ENCODE measurements at regions not wholly inside any gene's neighbourhood (a gene's known extent, or its start where the extent isn't known, plus 50 kb on each side); places are given as distances from the start of the nearest gene placed in this dataset.
"Not testable (repeated sequence)": the region's sequence is repeated elsewhere in the genome, so short reads cannot be mapped to it uniquely, and the experiment has no call there.

GRCh38 chr6:112401083-112401482 lies 54.0 kb downstream of the RFPL4B start:
- DNase-seq (ENCODE audit: low read depth in 4 of 4, low spot score in 3 of 4): no peak

DNA sequence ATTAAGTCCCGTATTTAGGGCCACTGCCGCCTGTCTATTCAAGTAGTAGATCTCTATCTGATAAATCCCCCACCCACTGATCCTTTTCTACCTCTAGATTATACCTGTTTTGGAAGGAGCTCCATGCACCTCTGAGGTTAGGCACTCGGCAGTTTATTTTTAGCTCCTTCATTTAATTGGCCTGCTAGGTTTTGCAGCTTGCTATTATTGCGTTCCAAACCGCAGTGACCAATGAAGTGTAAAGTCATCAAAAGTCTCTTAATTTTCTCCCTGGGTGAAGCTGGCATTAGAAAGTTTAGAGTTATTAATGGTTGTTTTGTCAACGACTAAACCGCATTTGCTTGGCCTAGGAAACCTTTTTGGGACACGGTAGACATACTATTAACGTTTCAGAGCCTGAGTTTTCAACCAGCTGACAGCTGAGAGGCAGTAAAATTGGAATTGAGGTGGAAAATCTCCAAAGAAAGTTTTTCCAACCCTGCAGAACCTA lies 60.0 kb downstream of the RFPL4B start:
- DNase-seq (ENCODE audit: low read depth in 4 of 4, low spot score in 3 of 4): no peak

DNA sequence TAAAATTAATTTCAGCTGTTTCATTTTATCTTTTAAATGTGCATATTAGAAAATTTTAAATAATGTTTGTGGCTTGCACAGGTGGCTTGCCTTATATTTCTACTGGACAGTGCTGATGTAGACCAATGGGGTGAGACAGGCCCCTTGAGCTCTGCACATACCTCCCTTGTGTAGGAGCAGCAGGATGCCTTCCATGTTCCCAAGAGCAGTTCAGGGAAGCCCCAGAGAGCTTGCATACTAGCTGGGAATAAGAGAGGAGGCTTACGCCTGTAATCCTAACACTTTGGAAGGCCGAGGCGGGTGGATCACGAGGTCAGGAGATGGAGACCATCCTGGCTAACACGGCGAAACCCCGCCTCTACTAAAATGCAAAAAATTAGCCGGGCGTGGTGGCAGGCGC lies 61.4 kb downstream of the RFPL4B start:
- no peak for DNase-seq (ENCODE audit: low read depth in 4 of 4, low spot score in 3 of 4)

- DNase-seq (ENCODE audit: low read depth in 4 of 4, low spot score in 3 of 4): no peak
Measured at GRCh38 chr6:112409311-112409710, 62.2 kb downstream of the RFPL4B start.

DNA sequence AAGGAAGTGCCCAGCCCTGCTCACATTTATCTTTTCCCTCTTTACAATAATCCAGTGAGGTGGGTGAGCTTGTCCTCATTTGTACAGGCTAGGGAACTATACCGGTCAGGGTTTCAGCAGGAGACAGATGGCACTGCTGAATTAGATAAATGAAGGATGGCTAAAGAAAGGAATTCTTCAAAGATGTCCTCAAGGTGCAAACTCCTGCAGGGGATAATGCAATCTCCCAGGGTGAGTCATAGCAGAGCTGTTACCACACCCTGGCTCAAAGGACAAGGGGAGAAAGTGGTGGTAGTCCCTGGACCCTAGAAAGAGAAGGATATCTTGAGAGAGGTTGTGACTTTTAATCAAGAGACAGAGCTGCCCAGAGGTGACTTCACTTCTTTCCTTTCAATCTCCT lies 66.7 kb downstream of the RFPL4B start:
- no peak for DNase-seq (ENCODE audit: low read depth in 4 of 4, low spot score in 3 of 4)

- no peak for DNase-seq (ENCODE audit: low read depth in 4 of 4, low spot score in 3 of 4)
Measured at GRCh38 chr6:112415366-112415765, 68.2 kb downstream of the RFPL4B start.

DNA sequence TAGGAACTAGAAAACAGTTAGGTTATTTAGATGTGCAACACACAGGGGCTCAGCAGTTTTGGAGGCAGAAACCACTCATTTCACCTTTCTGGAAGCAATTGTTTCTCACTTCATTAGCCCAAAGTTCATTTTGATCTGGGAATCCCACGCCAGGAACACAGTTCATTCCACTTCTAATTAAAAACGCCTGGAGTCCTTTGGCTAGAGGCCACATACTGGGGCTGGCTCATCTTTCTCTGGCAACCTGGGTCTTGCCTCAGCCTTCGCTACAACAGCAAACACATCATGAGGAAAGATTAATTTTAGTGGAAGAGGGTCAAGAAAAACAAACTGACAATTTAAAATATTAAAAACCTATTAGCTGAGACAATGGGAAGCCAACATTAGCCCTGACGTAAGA lies 69.7 kb downstream of the RFPL4B start:
- DNase-seq (ENCODE audit: low read depth in 4 of 4, low spot score in 3 of 4): no peak

DNA sequence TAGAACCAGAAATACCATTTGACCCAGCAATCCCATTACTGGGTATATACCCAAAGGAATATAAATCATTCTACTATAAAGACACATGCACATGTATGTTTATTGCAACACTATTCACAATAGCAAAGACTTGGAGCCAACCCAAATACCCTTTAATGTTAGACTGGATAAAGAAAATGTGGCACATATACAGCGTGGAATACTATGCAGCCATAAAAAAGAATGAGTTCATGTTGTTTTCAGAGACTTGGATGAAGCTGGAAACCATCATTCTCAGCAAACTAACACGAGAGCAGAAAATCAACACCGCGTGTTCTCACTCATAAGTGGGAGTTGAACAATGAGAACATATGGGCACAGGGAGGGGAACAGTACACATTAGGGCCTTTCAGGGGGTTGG lies 79.9 kb downstream of the RFPL4B start:
- not testable (repeated sequence) for DNase-seq (ENCODE audit: low read depth in 4 of 4, low spot score in 3 of 4)

GRCh38 chr6:112427499-112427898 lies 80.4 kb downstream of the RFPL4B start:
- no peak for DNase-seq (ENCODE audit: low read depth in 4 of 4, low spot score in 3 of 4)

DNA sequence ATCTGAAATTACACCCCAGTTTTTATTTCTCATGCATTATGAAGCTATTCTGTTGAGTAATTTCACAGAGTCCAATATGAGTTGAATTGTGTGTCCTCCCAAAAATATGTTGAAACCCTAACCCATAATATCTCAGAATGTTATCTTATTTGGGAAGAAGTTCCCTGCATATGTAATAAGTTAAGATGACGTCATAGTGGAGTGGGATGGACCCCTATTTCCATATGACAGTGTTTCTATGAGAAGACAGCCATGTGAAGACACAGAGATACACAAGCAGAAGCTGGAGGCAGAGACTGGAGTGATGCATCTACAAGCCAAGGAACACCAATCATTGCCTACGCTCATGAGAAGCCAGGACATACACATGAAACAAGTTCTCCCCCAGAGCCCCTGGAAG lies 81.3 kb downstream of the RFPL4B start:
- DNase-seq (ENCODE audit: low read depth in 4 of 4, low spot score in 3 of 4): no peak

DNA sequence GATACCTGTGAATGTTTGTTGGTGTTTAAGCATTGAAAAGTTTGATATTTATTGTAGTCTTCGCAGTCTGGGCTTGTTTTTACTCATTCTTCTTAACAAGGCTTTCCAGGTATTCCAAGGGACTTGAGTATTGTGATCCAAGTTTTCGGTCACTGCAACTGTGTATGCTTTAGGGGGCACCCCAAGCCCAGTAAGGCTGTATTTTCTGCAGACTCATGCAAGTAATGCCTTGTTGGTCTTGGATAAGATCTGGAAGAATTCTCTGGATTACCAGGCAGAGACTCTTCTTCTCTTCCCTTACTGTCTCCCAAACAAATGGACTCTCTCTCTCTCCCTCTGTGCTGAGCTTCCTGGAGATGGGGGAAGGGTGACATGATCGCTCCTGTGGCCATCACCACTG lies 82.1 kb downstream of the RFPL4B start:
- no peak for DNase-seq (ENCODE audit: low read depth in 4 of 4, low spot score in 3 of 4)

DNA sequence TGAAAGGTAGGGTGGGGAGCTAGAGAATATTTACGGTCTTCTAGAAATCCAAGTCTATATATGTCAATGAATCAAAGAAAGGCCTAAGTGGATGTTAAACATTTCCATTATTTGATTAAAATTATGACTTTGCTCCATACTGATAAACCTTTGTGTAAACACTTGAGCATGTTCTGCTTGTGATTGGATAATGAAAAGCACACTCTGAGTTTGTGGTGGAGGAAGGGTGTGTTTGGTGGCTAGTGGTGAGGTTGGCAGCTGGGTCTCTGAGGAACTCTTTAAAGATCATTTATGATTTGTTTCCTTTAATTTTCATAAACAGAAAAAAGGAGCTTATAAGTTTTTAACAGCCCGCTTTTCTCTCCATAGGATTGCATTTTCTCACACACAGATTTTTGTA lies 84.7 kb downstream of the RFPL4B start:
- DNase-seq (ENCODE audit: low read depth in 4 of 4, low spot score in 3 of 4): no peak

- DNase-seq (ENCODE audit: low read depth in 4 of 4, low spot score in 3 of 4): no peak
Measured at GRCh38 chr6:112432853-112433252, 85.7 kb downstream of the RFPL4B start.

DNA sequence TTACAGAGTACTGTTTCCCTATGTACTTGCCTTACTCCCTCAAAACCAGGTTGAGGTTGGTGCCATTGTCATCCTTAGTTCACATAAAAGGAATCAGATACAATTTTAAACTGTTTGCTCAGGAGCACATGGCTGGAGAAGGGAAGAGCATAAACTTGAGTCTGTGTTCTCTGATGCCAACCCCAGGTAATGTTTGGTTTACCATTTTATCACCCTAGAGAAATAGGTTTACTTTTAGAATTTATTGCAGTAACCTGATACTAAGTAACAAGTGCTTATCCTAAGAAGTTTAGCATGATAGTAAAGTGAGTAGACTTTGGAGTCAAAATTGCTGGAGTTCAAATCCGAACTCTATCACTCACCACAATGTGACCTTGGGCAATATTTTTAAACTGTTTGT lies 86.3 kb downstream of the RFPL4B start:
- no peak for DNase-seq (ENCODE audit: low read depth in 4 of 4, low spot score in 3 of 4)

GRCh38 chr6:112434896-112435435 lies 87.8 kb downstream of the RFPL4B start:
- DNase-seq (ENCODE audit: low read depth in 4 of 4, low spot score in 3 of 4): no peak

GRCh38 chr6:112437058-112437457 lies 89.9 kb downstream of the RFPL4B start:
- no peak for DNase-seq (ENCODE audit: low read depth in 4 of 4, low spot score in 3 of 4)

DNA sequence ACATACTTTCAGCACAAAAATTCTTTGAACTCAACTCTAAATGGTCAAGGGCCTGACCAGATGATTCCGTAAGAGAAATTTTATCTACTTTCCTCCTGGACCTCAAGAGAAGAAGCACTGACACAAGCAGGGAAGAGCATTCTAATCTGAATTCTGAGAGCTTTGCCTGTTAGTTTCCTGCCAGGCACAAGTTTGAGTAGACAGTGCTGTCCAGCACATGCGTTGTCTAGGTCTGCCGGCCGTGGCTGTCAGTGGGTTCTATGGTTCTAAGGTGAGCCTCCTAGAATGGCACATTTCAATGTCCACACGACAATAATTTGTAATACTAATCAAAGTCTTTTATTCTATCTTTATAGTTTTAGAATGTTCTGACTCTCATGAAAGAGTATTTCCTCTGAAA lies 91.9 kb downstream of the RFPL4B start:
- DNase-seq (ENCODE audit: low read depth in 4 of 4, low spot score in 3 of 4): no peak

- DNase-seq (ENCODE audit: low read depth in 4 of 4, low spot score in 3 of 4): no peak
Measured at GRCh38 chr6:112439432-112439831, 92.3 kb downstream of the RFPL4B start.

GRCh38 chr6:112441607-112442006 lies 94.5 kb downstream of the RFPL4B start:
- DNase-seq (ENCODE audit: low read depth in 4 of 4, low spot score in 3 of 4): no peak

DNA sequence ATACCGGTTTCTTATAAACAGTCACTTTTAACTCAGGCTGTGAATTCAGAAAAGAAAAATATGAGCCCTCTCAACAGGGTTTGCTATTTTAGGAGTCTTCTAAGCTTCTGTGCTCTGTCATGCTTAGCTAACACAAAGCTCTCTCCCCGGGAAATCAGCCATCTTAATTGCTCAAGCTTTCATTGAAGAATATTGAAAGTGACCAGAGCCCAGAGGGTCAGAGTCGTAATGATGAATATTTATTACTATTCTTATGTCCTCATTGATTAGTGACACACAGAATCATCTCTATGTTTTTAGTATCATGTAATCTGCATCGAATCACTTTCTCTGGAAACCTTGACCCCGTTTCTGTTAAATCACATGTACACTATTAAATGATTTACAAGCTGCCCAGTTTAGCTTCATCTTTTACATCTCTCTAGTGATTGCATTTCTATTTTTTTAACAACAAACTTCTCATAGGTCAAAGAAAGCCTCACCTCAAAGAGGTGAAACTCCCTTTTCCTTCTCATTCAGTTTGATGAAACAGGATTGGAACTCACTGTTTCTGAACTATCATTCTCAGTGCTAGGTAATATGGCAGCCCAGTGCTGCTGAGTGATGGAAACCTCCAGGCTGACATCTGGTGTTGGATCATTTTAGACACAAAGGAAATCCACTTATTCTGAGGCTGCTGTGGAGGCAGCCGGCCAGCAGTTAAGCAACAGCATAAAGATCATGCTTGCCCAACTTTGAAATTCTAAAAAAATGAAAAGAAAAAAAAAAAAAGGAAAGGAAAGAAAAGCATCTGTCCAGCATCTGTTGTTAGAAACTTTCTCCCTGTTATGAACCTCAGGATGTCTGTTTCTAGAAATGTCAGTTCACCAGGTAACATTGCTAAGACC lies 96.3 kb downstream of the RFPL4B start:
- DNase-seq (ENCODE audit: low read depth in 4 of 4, low spot score in 3 of 4): peak; percentile 12 to 36 (median 21)

GRCh38 chr6:112448786-112449185 lies 101.7 kb downstream of the RFPL4B start:
- not testable (repeated sequence) for DNase-seq (ENCODE audit: low read depth in 4 of 4, low spot score in 3 of 4)

DNA sequence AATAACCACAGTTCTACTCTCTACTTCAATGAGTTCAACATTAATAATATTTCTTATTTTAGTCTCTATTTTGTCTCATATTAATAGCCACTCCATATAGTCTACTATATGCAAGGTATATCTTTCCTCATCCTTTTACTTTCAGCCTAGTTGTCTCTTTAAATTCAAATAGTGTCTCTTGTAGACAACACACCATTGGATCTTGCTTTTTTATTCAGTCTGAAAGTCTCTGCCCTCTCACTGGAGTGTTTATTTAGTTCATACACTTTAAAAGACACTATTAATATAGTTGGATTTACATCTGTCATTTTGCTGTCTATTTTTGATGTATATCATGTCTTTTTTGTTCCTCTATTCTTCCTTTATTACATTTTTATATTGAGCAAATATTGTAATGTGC lies 103.5 kb downstream of the RFPL4B start:
- no peak for DNase-seq (ENCODE audit: low read depth in 4 of 4, low spot score in 3 of 4)

Data from right renal pelvis (tissue), 4 donors.